CD8-positive, alpha-beta memory T cell (primary cell): ENCODE measurements at regions not wholly inside any gene's neighbourhood (a gene's known extent, or its start where the extent isn't known, plus 50 kb on each side); places are given as distances from the start of the nearest gene placed in this dataset.
"Not testable (repeated sequence)": the region's sequence is repeated elsewhere in the genome, so short reads cannot be mapped to it uniquely, and the experiment has no call there.

Source experiments
- CTCF ChIA-PET: fragments of 350-600 bp; sonication (Branson Sonifier 250); formaldehyde crosslinking; loops from one replicate; lab custom pipeline; 2021; ENCODE audit warnings: antibody characterized with exemption; lab: Charles Lee
- POLR2A ChIA-PET: fragments of 350-600 bp; sonication (Branson Sonifier 250); formaldehyde crosslinking; loops from one replicate; lab custom pipeline; 2021; ENCODE audit warnings: antibody characterized with exemption; lab: Charles Lee
- DNase-seq, 5 donors: peaks; one replicate each; pipeline versions ENCODE4 v3.0.0 to v3.0.0-alpha.2; 2020 to 2022; ENCODE audit warnings: mixed read lengths in 1 of 5
- H3K27ac ChIP-seq: one replicate; pipeline ENCODE4 v1.7.0; 2013; ENCODE audit warnings: low read depth, mild to moderate bottlenecking, low read length, moderate library complexity
- H3K27me3 ChIP-seq: 2 replicates; pipeline ENCODE4 v1.7.0; 2013; ENCODE audit warnings: low read length, mild to moderate bottlenecking; ENCODE audit not compliant: insufficient read depth, poor library complexity, severe bottlenecking
- H3K36me3 ChIP-seq: 2 replicates; pipeline ENCODE4 v1.7.0; 2013; ENCODE audit warnings: mild to moderate bottlenecking, low read length, moderate library complexity; ENCODE audit not compliant: insufficient read depth
- H3K4me1 ChIP-seq: 2 replicates; pipeline ENCODE4 v1.7.0; 2013; ENCODE audit warnings: mild to moderate bottlenecking, low read length, moderate library complexity; ENCODE audit not compliant: insufficient read depth
- H3K4me3 ChIP-seq: 2 replicates; pipeline ENCODE4 v1.7.0; 2013; ENCODE audit warnings: mild to moderate bottlenecking, low read length
- H3K9me3 ChIP-seq: 2 replicates; pipeline ENCODE4 v1.7.0; 2013; ENCODE audit warnings: mild to moderate bottlenecking, low read length
- H3K27ac Mint-ChIP-seq, 8 donors: one replicate each; pipeline ENCODE4 v1.8.0; 2020 to 2021; ENCODE audit warnings: mixed read lengths in 8 of 8, mild to moderate bottlenecking in 6 of 8, inconsistent platforms in 3 of 8, moderate library complexity in 3 of 8
- H3K27me3 Mint-ChIP-seq, 2 donors: one replicate each; pipeline ENCODE4 v1.8.0; 2020 to 2021; ENCODE audit warnings: mixed read lengths in 2 of 2, mild to moderate bottlenecking in 1 of 2, moderate library complexity in 1 of 2
- H3K36me3 Mint-ChIP-seq, 3 donors: one replicate each; pipeline ENCODE4 v1.8.0; 2020 to 2021; ENCODE audit warnings: mixed read lengths in 3 of 3, inconsistent platforms in 1 of 3, mild to moderate bottlenecking in 1 of 3
- H3K4me1 Mint-ChIP-seq, 3 donors: one replicate each; pipeline ENCODE4 v1.8.0; 2020 to 2021; ENCODE audit warnings: mixed read lengths in 3 of 3, inconsistent platforms in 1 of 3, mild to moderate bottlenecking in 1 of 3
- H3K4me3 Mint-ChIP-seq, 7 donors: one replicate each; pipeline ENCODE4 v1.8.0; 2020 to 2021; ENCODE audit warnings: mixed read lengths in 7 of 7, mild to moderate bottlenecking in 6 of 7, moderate library complexity in 4 of 7, inconsistent platforms in 2 of 7
- H3K9me3 Mint-ChIP-seq, 5 donors: one replicate each; pipeline ENCODE4 v1.8.0; 2020 to 2022; ENCODE audit warnings: mixed read lengths in 5 of 5, mild to moderate bottlenecking in 3 of 5, moderate library complexity in 2 of 5, inconsistent platforms in 1 of 5

- H3K27me3 ChIP-seq, result no peaks in the 10 kb centered on the region
- peaks cover 45% of the 10 kb centered on the region for H3K4me1 ChIP-seq
- H3K9me3 ChIP-seq, result peaks cover 3% of the 10 kb centered on the region
- ChIA-PET POLR2A (interaction anchor here (0.7 to 2.4 kb wide), 8 partner anchors 40 to 226 kb away, joined by 3 to 28 read pairs (median 4); partner anchors contain the start of gene RAP1B), CTCF (interaction anchor here (0.9 to 2.2 kb wide), 7 partner anchors 24 to 174 kb away, joined by 3 to 7 read pairs (median 4); no protein-coding TSS in a partner anchor)
- H3K4me1 Mint-ChIP-seq, result peaks cover 61 to 67% (median 62%) of the 10 kb centered on the region in 3 donors
- peaks cover 5 to 13% (median 9%) of the 10 kb centered on the region in 5 donors for H3K9me3 Mint-ChIP-seq
- DNase-seq, result no peak
- peak overlapping the region; percentile 49 for H3K4me3 ChIP-seq
- H3K4me3 Mint-ChIP-seq, result peak overlapping the region; percentile 49 to 83 (median 72)
- H3K27ac ChIP-seq, result no peak overlapping the region
- peaks cover 2 to 9% (median 2%) of the 10 kb centered on the region in 3 donors for H3K36me3 Mint-ChIP-seq
- no peaks in the 10 kb centered on the region for H3K27me3 Mint-ChIP-seq
- no peaks in the 10 kb centered on the region for H3K36me3 ChIP-seq
- H3K27ac Mint-ChIP-seq, result peak overlapping the region in 7 of 8 donors; percentile 23 to 83 (median 57)
These were observed 71.1 kb upstream of the RAP1B start for GRCh38 chr12:68539615-68539952.

DNA sequence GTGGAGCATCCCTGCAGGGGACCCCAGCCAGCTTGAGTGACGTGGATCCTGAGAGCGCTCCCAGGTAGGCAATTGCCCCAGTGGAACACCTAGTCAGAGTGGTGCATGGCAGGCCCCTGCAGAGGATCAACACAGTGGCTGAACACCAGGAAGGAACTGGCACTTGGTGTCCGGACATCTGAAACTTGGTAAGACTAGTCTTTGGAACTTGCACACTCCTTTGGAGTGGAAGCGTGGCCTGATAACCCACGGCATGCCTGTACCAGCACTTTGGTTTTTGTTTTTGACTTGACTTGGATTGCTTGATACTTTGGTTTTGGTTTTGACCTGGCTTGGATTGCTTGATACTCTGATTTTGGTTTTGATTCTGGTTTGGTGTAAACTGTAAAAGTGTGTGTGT lies 69.9 kb upstream of the RAP1B start:
- H3K27ac ChIP-seq, CTCF ChIA-PET, H3K4me3 ChIP-seq, DNase-seq, H3K27me3 Mint-ChIP-seq, H3K27me3 ChIP-seq, H3K36me3 ChIP-seq, H3K9me3 ChIP-seq: not testable (repeated sequence)
- Mint-ChIP-seq H3K27ac (peak overlapping the region in 4 of 8 donors; percentile 18 to 64 (median 62)), H3K4me3 (peak overlapping the region in 2 of 7 donors; percentile 34 to 43), H3K4me1 (peaks cover 60 to 64% (median 62%) of the 10 kb centered on the region in 3 donors), H3K9me3 (peaks cover 5 to 16% (median 10%) of the 10 kb centered on the region in 5 donors), H3K36me3 (peaks cover 2 to 17% (median 2%) of the 10 kb centered on the region in 3 donors)
- H3K4me1 ChIP-seq, result peaks cover 41% of the 10 kb centered on the region
- POLR2A ChIA-PET, result interaction anchor here (0.7 kb wide), 1 partner anchor 72 kb away, joined by 4 read pairs; no protein-coding TSS in a partner anchor

GRCh38 chr12:68547318-68547717 lies 63.4 kb upstream of the RAP1B start:
- DNase-seq, H3K9me3 ChIP-seq, POLR2A ChIA-PET, H3K27me3 Mint-ChIP-seq, H3K27ac ChIP-seq, H3K4me1 Mint-ChIP-seq, H3K4me3 ChIP-seq, H3K4me1 ChIP-seq, CTCF ChIA-PET, H3K36me3 ChIP-seq, H3K4me3 Mint-ChIP-seq, H3K27me3 ChIP-seq, H3K27ac Mint-ChIP-seq: not testable (repeated sequence)
- Mint-ChIP-seq H3K36me3 (peaks cover 0 to 48% (median 9%) of the 10 kb centered on the region in 3 donors), H3K9me3 (peaks cover 24 to 34% (median 29%) of the 10 kb centered on the region in 5 donors)

DNA sequence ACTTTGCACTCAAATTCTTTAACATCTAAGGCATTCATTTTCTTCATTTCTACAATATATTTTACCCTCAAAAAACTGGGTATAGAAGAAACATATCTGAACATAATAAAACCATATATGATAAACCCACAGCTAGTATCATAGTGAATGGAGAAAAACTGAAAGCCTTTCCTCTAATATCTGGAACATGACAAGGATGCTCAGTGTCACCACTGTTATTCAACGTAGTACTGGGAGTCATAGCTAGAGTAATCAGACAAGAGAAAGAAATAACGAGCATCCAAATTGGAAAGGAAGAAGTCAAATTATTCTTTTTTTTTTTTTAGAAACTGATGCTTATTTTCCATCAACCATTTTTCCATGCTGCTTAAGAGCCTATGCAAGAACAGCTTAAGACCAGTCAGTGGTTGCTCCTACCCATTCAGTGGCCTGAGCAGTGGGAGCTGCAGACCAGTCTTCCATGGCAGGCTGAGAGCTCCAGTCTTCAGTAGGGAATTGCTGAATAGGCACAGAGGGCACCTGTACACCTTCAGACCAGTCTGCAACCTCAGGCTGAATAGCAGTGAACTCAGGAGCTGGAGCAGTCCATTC lies 58.0 kb upstream of the RAP1B start:
- H3K27ac ChIP-seq, H3K27me3 Mint-ChIP-seq, CTCF ChIA-PET, DNase-seq, H3K27me3 ChIP-seq, H3K36me3 ChIP-seq, H3K9me3 ChIP-seq, H3K4me3 ChIP-seq, H3K4me1 ChIP-seq, H3K27ac Mint-ChIP-seq, POLR2A ChIA-PET, H3K4me3 Mint-ChIP-seq: not testable (repeated sequence)
- Mint-ChIP-seq H3K9me3 (peaks cover 9 to 17% (median 14%) of the 10 kb centered on the region in 5 donors), H3K36me3 (peaks cover 0 to 35% (median 7%) of the 10 kb centered on the region in 3 donors), H3K4me1 (peaks cover 5 to 11% (median 5%) of the 10 kb centered on the region in 3 donors)

- ChIA-PET CTCF (no interaction called here), POLR2A (no interaction called here)
- H3K27ac Mint-ChIP-seq, result no peak overlapping the region
- Histone ChIP-seq H3K4me3 (no peak overlapping the region), H3K27me3 (no peaks in the 10 kb centered on the region), H3K4me1 (no peaks in the 10 kb centered on the region), H3K36me3 (no peaks in the 10 kb centered on the region), H3K9me3 (no peaks in the 10 kb centered on the region), H3K27ac (no peak overlapping the region)
- peaks cover 0 to 7% (median 0%) of the 10 kb centered on the region in 3 donors for H3K36me3 Mint-ChIP-seq
- H3K9me3 Mint-ChIP-seq, result no peaks in the 10 kb centered on the region
- peaks cover 3 to 22% (median 11%) of the 10 kb centered on the region in 3 donors for H3K4me1 Mint-ChIP-seq
- H3K27me3 Mint-ChIP-seq, result no peaks in the 10 kb centered on the region
- DNase-seq, result no peak
- no peak overlapping the region for H3K4me3 Mint-ChIP-seq
These were observed 53.5 kb upstream of the RAP1B start for GRCh38 chr12:68557011-68557730.

DNA sequence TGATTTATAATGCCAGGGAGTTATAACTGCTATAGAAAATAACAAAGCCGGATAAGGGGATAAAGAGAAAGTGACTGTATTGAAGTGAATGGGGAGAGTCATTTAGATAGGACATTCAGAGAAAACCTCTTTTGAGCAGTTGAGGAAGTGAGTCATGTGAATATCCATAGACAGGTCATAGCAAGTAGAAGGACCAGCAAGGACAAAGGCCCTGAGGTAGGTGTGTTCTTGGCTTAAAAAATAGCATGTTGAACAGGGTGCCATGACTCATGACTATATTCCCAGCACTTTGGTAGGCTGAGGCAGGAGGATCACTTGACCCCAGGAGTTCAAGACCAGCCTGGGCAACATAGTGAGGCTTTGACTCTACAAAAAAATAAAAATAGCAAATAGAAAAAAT lies 51.5 kb upstream of the RAP1B start:
- DNase-seq, result no peak

GRCh38 chr12:68559984-68560850 lies 50.5 kb upstream of the RAP1B start:
- no peaks in the 10 kb centered on the region for H3K9me3 Mint-ChIP-seq
- Histone ChIP-seq H3K9me3 (no peaks in the 10 kb centered on the region), H3K27ac (no peak overlapping the region), H3K4me3 (no peak overlapping the region), H3K27me3 (no peaks in the 10 kb centered on the region), H3K36me3 (no peaks in the 10 kb centered on the region), H3K4me1 (peaks cover 7% of the 10 kb centered on the region)
- no peaks in the 10 kb centered on the region for H3K27me3 Mint-ChIP-seq
- no peak for DNase-seq
- H3K36me3 Mint-ChIP-seq, result no peaks in the 10 kb centered on the region
- H3K4me3 Mint-ChIP-seq, result no peak overlapping the region
- peaks cover 12 to 29% (median 21%) of the 10 kb centered on the region in 3 donors for H3K4me1 Mint-ChIP-seq
- H3K27ac Mint-ChIP-seq, result peak overlapping the region in 1 of 8 donors; percentile 46
- POLR2A ChIA-PET, result interaction anchor here (0.8 kb wide), 1 partner anchor 27 kb away, joined by 3 read pairs; no protein-coding TSS in a partner anchor
- CTCF ChIA-PET, result no interaction called here

More for the DNA sequence above, 51.5 kb upstream of the RAP1B start:
- H3K4me3 ChIP-seq, result no peak overlapping the region
- no peak overlapping the region for H3K27ac ChIP-seq
- Mint-ChIP-seq H3K27ac (peak overlapping the region in 1 of 8 donors; percentile 78), H3K27me3 (no peaks in the 10 kb centered on the region), H3K36me3 (peaks cover 0 to 5% (median 0%) of the 10 kb centered on the region in 3 donors), H3K4me3 (no peak overlapping the region), H3K9me3 (no peaks in the 10 kb centered on the region), H3K4me1 (peaks cover 6 to 20% (median 11%) of the 10 kb centered on the region in 3 donors)
- POLR2A ChIA-PET, result no interaction called here
- peaks cover 3% of the 10 kb centered on the region for H3K4me1 ChIP-seq
- H3K36me3 ChIP-seq, result no peaks in the 10 kb centered on the region
- CTCF ChIA-PET, result no interaction called here
- H3K9me3 ChIP-seq, result no peaks in the 10 kb centered on the region
- no peaks in the 10 kb centered on the region for H3K27me3 ChIP-seq
